Sigmoid colon (tissue), 6 donors: ENCODE measurements at regions not wholly inside any gene's neighbourhood (a gene's known extent, or its start where the extent isn't known, plus 50 kb on each side); places are given as distances from the start of the nearest gene placed in this dataset.

Experiments used
- DNase-seq: peaks from one replicate; pipeline ENCODE4 v3.0.0-alpha.2; 2019
- H3K27ac ChIP-seq, 4 donors: fragments of 200-600 bp; sonication (generic); one replicate each; pipeline ENCODE4 v1.5.1; 2016 to 2019; ENCODE audit warnings: mild to moderate bottlenecking in 1 of 4
- H3K27me3 ChIP-seq, 3 donors: fragments of 200-600 bp; sonication (generic); one replicate each; pipeline ENCODE4 v1.5.1; 2019; ENCODE audit warnings: mild to moderate bottlenecking in 1 of 3
- H3K36me3 ChIP-seq, 4 donors: fragments of 200-600 bp; sonication (generic); one replicate each; pipeline ENCODE4 v1.5.1; 2016 to 2019
- H3K4me1 ChIP-seq, 4 donors: fragments of 200-600 bp; sonication (generic); one replicate each; pipeline ENCODE4 v1.5.1; 2017 to 2019
- H3K4me3 ChIP-seq, 4 donors: fragments of 200-600 bp; sonication (generic); one replicate each; pipeline ENCODE4 v1.5.1; 2017 to 2019; ENCODE audit warnings: mild to moderate bottlenecking in 2 of 4, moderate library complexity in 1 of 4
- H3K9me3 ChIP-seq, 4 donors: fragments of 200-600 bp in 3 of 4; sonication (generic) in 3 of 4; one replicate each; pipeline versions ENCODE4 v1.5.1 to v1.6.1; 2013 to 2019
- EP300 ChIP-seq, 4 donors: sonication (generic); formaldehyde crosslinking; IDR thresholded peaks; one replicate each; pipeline ENCODE4 v1.6.1; 2017; ENCODE audit warnings: antibody characterized with exemption in 4 of 4
- POLR2A ChIP-seq, 2 donors: fragments of 450-650 bp; IDR thresholded peaks; one replicate each; pipeline ENCODE4 v1.6.1; 2016; ENCODE audit warnings: antibody characterized with exemption in 2 of 2, mild to moderate bottlenecking in 2 of 2, moderate library complexity in 2 of 2
- POLR2AphosphoS5 ChIP-seq, 4 donors: sonication (generic); formaldehyde crosslinking; IDR thresholded peaks; one replicate each; pipeline ENCODE4 v1.6.1; 2017; ENCODE audit warnings: antibody characterized with exemption in 4 of 4
- WGBS, 2 donors: extraction: QIAGEN DNeasy Blood & Tissue Kit; methylation state at CpG; one replicate each; pipeline ENCODE4 v1.1.7; 2013; 5-methylcytosine and 5-hydroxymethylcytosine counted together
- intact Hi-C: fragments of 100-400 bp; cut with DNase I; formaldehyde crosslinking; loops from one replicate; pipeline ENCODE4 v1.15.1; 2023
- TF ChIP-seq, protein P1 (sequence below), 4 experiments: fragments of 450-650 bp in 3 of 4; fragments of 200-600 bp in 1 of 4; IDR thresholded peaks; one replicate each; pipeline ENCODE4 v1.5.1; 2016 to 2019; ENCODE audit warnings: antibody characterized with exemption in 4 of 4, mild to moderate bottlenecking in 3 of 4, moderate library complexity in 2 of 4
- donor health status: healthy with polysubstance abuse.
- donor health status: healthy.

DNA sequence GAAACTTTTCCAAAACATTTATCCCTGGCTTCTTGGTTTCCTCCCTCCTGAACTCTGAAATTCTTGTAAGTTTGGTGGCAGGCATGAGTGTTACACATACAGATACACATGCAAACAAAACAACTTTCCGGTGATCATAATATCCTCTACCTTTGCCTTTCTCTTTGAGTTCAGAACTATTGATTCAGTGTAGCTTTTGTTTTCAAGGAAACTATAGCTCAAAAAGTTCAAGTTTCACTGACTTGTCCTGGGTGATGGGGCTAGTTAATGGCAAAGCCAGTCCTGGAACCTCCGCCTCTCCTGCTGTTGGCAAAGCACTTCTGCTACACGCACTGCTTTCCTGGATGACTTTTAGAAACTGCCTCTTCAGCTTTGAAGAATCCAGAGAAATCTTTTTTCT, 177.3 kb upstream of the FAT1 start:
- H3K27me3 ChIP-seq = no peaks in the 10 kb centered on the region
- WGBS, 2 donors = 56 to 77% methylated on average over 3 of the region's 3 CpGs
- H3K4me3 ChIP-seq = no peak overlapping the region
- no peaks in the 10 kb centered on the region for H3K9me3 ChIP-seq
- no peak for TF ChIP-seq POLR2AphosphoS5 (IDR thresholded peaks at IDR 0.05)
- no peak for TF ChIP-seq EP300 (IDR thresholded peaks at IDR 0.05)
- TF ChIP-seq, protein P1, sequence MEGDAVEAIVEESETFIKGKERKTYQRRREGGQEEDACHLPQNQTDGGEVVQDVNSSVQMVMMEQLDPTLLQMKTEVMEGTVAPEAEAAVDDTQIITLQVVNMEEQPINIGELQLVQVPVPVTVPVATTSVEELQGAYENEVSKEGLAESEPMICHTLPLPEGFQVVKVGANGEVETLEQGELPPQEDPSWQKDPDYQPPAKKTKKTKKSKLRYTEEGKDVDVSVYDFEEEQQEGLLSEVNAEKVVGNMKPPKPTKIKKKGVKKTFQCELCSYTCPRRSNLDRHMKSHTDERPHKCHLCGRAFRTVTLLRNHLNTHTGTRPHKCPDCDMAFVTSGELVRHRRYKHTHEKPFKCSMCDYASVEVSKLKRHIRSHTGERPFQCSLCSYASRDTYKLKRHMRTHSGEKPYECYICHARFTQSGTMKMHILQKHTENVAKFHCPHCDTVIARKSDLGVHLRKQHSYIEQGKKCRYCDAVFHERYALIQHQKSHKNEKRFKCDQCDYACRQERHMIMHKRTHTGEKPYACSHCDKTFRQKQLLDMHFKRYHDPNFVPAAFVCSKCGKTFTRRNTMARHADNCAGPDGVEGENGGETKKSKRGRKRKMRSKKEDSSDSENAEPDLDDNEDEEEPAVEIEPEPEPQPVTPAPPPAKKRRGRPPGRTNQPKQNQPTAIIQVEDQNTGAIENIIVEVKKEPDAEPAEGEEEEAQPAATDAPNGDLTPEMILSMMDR (IDR thresholded peaks at IDR 0.05) = no peak
- TF ChIP-seq POLR2A (IDR thresholded peaks at IDR 0.05) = no peak
- intact Hi-C loops = no loop called here
- peaks cover 0 to 17% (median 12%) of the 10 kb centered on the region in 4 donors for H3K4me1 ChIP-seq
- no peak for DNase-seq
- H3K36me3 ChIP-seq = no peaks in the 10 kb centered on the region
- H3K27ac ChIP-seq = no peak overlapping the region

GRCh38 chr4:186901850-186902249, 178.2 kb upstream of the FAT1 start:
- Histone ChIP-seq H3K27me3 (no peaks in the 10 kb centered on the region), H3K4me3 (no peak overlapping the region), H3K4me1 (peaks cover 0 to 17% (median 12%) of the 10 kb centered on the region in 4 donors), H3K27ac (no peak overlapping the region), H3K36me3 (no peaks in the 10 kb centered on the region), H3K9me3 (no peaks in the 10 kb centered on the region)
- DNase-seq = no peak
- 10 to 67% methylated on average over 3 of the region's 3 CpGs for WGBS, 2 donors
- no peak for TF ChIP-seq EP300 (IDR thresholded peaks at IDR 0.05)
- no peak for TF ChIP-seq POLR2A (IDR thresholded peaks at IDR 0.05)
- TF ChIP-seq, protein P1 (IDR thresholded peaks at IDR 0.05) = no peak
- TF ChIP-seq POLR2AphosphoS5 (IDR thresholded peaks at IDR 0.05) = no peak
- intact Hi-C loops = no loop called here

- Histone ChIP-seq H3K4me1 (peaks cover 0 to 17% (median 12%) of the 10 kb centered on the region in 4 donors), H3K4me3 (no peak overlapping the region), H3K9me3 (no peaks in the 10 kb centered on the region), H3K36me3 (no peaks in the 10 kb centered on the region), H3K27me3 (no peaks in the 10 kb centered on the region), H3K27ac (no peak overlapping the region)
- DNase-seq = no peak
- 3 to 29% methylated on average over 4 of the region's 4 CpGs for WGBS, 2 donors
- no peak for TF ChIP-seq EP300 (IDR thresholded peaks at IDR 0.05)
- TF ChIP-seq POLR2A (IDR thresholded peaks at IDR 0.05) = no peak
- no peak for TF ChIP-seq POLR2AphosphoS5 (IDR thresholded peaks at IDR 0.05)
- TF ChIP-seq, protein P1 (IDR thresholded peaks at IDR 0.05) = no peak
- intact Hi-C loops = no loop called here
Observed at GRCh38 chr4:186902361-186902760, 178.7 kb upstream of the FAT1 start.

DNA sequence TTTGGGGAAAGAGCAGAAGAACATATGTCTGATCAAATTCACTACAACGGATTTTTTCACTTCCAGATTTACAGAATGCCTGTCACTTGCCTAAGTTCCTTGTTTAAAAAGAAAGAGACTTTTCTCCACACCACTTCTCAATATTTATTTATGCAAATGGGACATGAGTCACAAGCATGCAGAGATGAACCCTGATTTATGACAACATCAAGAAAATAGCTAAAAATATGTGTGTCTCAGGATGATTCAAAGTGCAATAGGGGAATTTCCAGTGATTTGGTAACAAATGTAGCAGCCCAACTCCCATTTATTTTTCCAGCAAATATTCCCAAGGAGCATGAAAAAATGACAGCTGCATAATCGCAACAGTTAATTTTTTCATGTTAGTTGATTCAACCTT, 180.4 kb upstream of the FAT1 start:
- Histone ChIP-seq H3K9me3 (no peaks in the 10 kb centered on the region), H3K27ac (peak overlapping the region in 1 of 4 donors; percentile 18), H3K36me3 (no peaks in the 10 kb centered on the region), H3K4me1 (peaks cover 0 to 17% (median 12%) of the 10 kb centered on the region in 4 donors), H3K4me3 (no peak overlapping the region), H3K27me3 (no peaks in the 10 kb centered on the region)
- intact Hi-C loops = no loop called here
- DNase-seq = no peak
- WGBS, 2 donors = 60 to 64% methylated on average over 2 of the region's 2 CpGs
- peak in 1 of 4 donors; percentile 36 for TF ChIP-seq POLR2AphosphoS5 (IDR thresholded peaks at IDR 0.05)
- TF ChIP-seq, protein P1 (IDR thresholded peaks at IDR 0.05) = no peak

DNA sequence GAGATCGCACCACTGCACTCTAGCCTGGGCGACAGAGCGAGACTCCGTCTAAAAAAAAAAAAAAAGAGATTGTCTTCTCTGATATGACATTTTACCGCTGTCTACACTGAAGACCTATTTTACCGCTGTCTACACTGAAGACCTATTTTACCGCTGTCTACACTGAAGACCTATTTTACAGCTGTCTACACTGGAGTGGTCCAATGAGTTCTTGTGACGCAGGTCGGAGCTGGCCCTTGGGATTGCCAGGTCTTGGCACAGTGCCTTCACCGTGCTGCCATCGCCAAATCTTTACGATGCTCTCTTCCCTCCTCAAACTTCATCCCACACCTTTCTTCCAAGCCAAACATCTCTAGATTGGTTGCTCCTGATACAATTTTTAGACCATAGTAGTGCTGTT, 183.1 kb upstream of the FAT1 start:
- 89 to 94% methylated on average over 12 of the region's 12 CpGs for WGBS, 2 donors
- no peaks in the 10 kb centered on the region for H3K9me3 ChIP-seq
- no peaks in the 10 kb centered on the region for H3K36me3 ChIP-seq
- H3K27me3 ChIP-seq = no peaks in the 10 kb centered on the region
- no peak overlapping the region for H3K4me3 ChIP-seq
- DNase-seq = no peak
- TF ChIP-seq POLR2AphosphoS5 (IDR thresholded peaks at IDR 0.05) (no peak), POLR2A (IDR thresholded peaks at IDR 0.05) (no peak), EP300 (IDR thresholded peaks at IDR 0.05) (no peak)
- TF ChIP-seq, protein P1 (IDR thresholded peaks at IDR 0.05) = no peak
- no peak overlapping the region for H3K27ac ChIP-seq
- intact Hi-C loops = no loop called here
- H3K4me1 ChIP-seq = peaks cover 0 to 15% (median 10%) of the 10 kb centered on the region in 4 donors
